Psoas muscle (tissue), 7 donors: ENCODE measurements at regions not wholly inside any gene's neighbourhood (a gene's known extent, or its start where the extent isn't known, plus 50 kb on each side); places are given as distances from the start of the nearest gene placed in this dataset.

Experiments used
- ATAC-seq, 4 donors: fragments of 200-7000 bp; cut with Tn5 transposase; one replicate each; pipeline ENCODE4 v1.9.1; 2020; ENCODE audit warnings: moderate library complexity in 3 of 4, mild to moderate bottlenecking in 2 of 4
- DNase-seq, 2 donors: peaks; one replicate each; pipeline ENCODE4 v3.0.0-alpha.2; 2020
- H3K27ac ChIP-seq: fragments of 200-600 bp; one replicate; pipeline ENCODE4 v1.8.0; 2022
- H3K27me3 ChIP-seq, 3 donors: fragments of 200-600 bp in 1 of 3; one replicate each; pipeline versions ENCODE4 v1.6.1 to v1.8.0; 2013 to 2022; ENCODE audit warnings: low read length in 2 of 3, mild to moderate bottlenecking in 2 of 3, moderate library complexity in 1 of 3; ENCODE audit not compliant: insufficient read depth in 3 of 3
- H3K36me3 ChIP-seq, 2 donors: fragments of 200-600 bp in 1 of 2; one replicate each; pipeline versions ENCODE4 v1.6.1 to v1.8.0; 2013 to 2022; ENCODE audit warnings: low read depth in 1 of 2, mild to moderate bottlenecking in 1 of 2, moderate library complexity in 1 of 2; ENCODE audit not compliant: insufficient read depth in 1 of 2
- H3K4me1 ChIP-seq: fragments of 200-600 bp; one replicate; pipeline ENCODE4 v1.8.0; 2022
- H3K4me3 ChIP-seq: fragments of 200-600 bp; one replicate; pipeline ENCODE4 v1.8.0; 2022; ENCODE audit warnings: mild to moderate bottlenecking
- H3K9me3 ChIP-seq: fragments of 200-600 bp; one replicate; pipeline ENCODE4 v1.8.0; 2022
- CTCF ChIP-seq: fragments of 200-600 bp; IDR thresholded peaks from one replicate; pipeline ENCODE4 v1.8.0; 2022; ENCODE audit warnings: antibody characterized with exemption
- WGBS, 3 donors: extraction: QIAGEN DNeasy Blood & Tissue Kit; methylation state at CpG; one replicate each; pipeline versions ENCODE4 v1.1.6 to v1.1.7; 2013; 5-methylcytosine and 5-hydroxymethylcytosine counted together
- intact Hi-C, 2 donors: fragments of 100-400 bp; cut with DNase I; formaldehyde crosslinking; loops; one replicate each; pipeline versions ENCODE4 v1.11.0 to v1.14.2; 2022
- donor health status: healthy with polysubstance abuse.
- donor health status: DM: no; HTN: no; CAD: no; lungs with moderate emphysema.
- donor health status: Bipolar disorder and iron deficiency.
- donor health status: healthy.
- donor health status: DM: yes; HTN: yes; CAD: no.
- donor health status: DM: no; HTN: no; CAD: no.
- donor health status: DM: yes; HTN: yes; CAD: no.

GRCh38 chr15:62509395-62509958, 344.4 kb upstream of the C2CD4B start:
- Histone ChIP-seq H3K36me3 (no peaks in the 10 kb centered on the region), H3K4me3 (no peak overlapping the region), H3K27me3 (no peaks in the 10 kb centered on the region), H3K27ac (no peak overlapping the region), H3K9me3 (no peaks in the 10 kb centered on the region), H3K4me1 (peaks cover 41% of the 10 kb centered on the region)
- intact Hi-C loops: no loop called here
- no peak for ATAC-seq
- WGBS, 3 donors: 77 to 83% (median 81%) methylated on average over 12 of the region's 12 CpGs
- TF ChIP-seq CTCF: no peak
- no peak for DNase-seq

DNA sequence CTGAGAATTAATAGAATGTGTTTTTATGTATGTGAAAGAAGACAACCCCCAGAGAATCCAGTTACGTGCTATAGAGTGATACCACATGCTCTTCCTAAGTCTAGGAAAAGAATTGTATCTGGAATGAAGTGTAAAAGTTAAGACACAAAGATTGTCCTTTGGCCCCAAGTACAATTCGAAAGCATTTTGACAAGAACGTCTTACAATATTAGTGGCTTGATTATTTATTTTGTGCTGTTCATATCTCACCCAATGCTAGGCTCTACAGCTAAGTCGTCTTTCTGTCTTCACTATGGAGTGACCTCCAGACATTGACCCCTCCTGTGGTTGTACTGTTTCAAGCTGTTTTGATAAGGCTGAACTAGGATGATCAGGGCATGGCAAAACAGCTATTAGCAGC, 345.7 kb upstream of the C2CD4B start:
- no peak for ATAC-seq
- H3K27me3 ChIP-seq: no peaks in the 10 kb centered on the region
- H3K27ac ChIP-seq: no peak overlapping the region
- H3K9me3 ChIP-seq: no peaks in the 10 kb centered on the region
- TF ChIP-seq CTCF: no peak
- peaks cover 45% of the 10 kb centered on the region for H3K4me1 ChIP-seq
- no peaks in the 10 kb centered on the region for H3K36me3 ChIP-seq
- WGBS, 3 donors: 77 to 91% (median 82%) methylated on average over 4 of the region's 4 CpGs
- no peak overlapping the region for H3K4me3 ChIP-seq
- no peak for DNase-seq
- intact Hi-C loops: loop anchor here in 1 of 2 donors (5.0 kb wide), 1 partner anchor 33 kb away; no protein-coding TSS in a partner anchor

GRCh38 chr15:62512904-62513303, 347.8 kb upstream of the C2CD4B start:
- Histone ChIP-seq H3K27ac (no peak overlapping the region), H3K36me3 (no peaks in the 10 kb centered on the region), H3K27me3 (no peaks in the 10 kb centered on the region), H3K4me1 (peaks cover 38% of the 10 kb centered on the region), H3K4me3 (no peak overlapping the region), H3K9me3 (no peaks in the 10 kb centered on the region)
- no peak for DNase-seq
- no peak for TF ChIP-seq CTCF
- intact Hi-C loops: loop anchor here in 1 of 2 donors (5.0 kb wide), 1 partner anchor 36 kb away; no protein-coding TSS in a partner anchor
- WGBS, 3 donors: 47 to 55% (median 50%) methylated on average over 1 of the region's 1 CpG
- no peak for ATAC-seq

- H3K4me1 ChIP-seq: peaks cover 45% of the 10 kb centered on the region
- intact Hi-C loops: loop anchor here in 1 of 2 donors (5.0 kb wide), 1 partner anchor 37 kb away; no protein-coding TSS in a partner anchor
- 36 to 61% (median 39%) methylated on average over 4 of the region's 4 CpGs for WGBS, 3 donors
Observed at GRCh38 chr15:62513893-62514292, 348.8 kb upstream of the C2CD4B start.

More at GRCh38 chr15:62513893-62514292, 348.8 kb upstream of the C2CD4B start:
- Histone ChIP-seq H3K36me3 (no peaks in the 10 kb centered on the region), H3K4me3 (no peak overlapping the region), H3K9me3 (no peaks in the 10 kb centered on the region), H3K27ac (peak overlapping the region; percentile 79), H3K27me3 (no peaks in the 10 kb centered on the region)
- no peak for TF ChIP-seq CTCF
- DNase-seq: no peak
- ATAC-seq: no peak
